GM23338 (cell line): ENCODE measurements at regions not wholly inside any gene's neighbourhood (a gene's known extent, or its start where the extent isn't known, plus 50 kb on each side); places are given as distances from the start of the nearest gene placed in this dataset.

ENCODE experiments used
- ATAC-seq: fragments of 200-7000 bp; cut with Tn5 transposase; 3 replicates; pipeline ENCODE4 v1.9.1; 2020
- DNase-seq: peaks from one replicate; pipeline ENCODE4 v3.0.0-alpha.2; 2015; ENCODE audit warnings: low spot score
- H2AFZ ChIP-seq: fragments of 200-600 bp; sonication (generic); 2 replicates; pipeline ENCODE4 v1.8.0; 2016; ENCODE audit warnings: antibody characterized with exemption, mild to moderate bottlenecking, moderate library complexity
- H3F3A ChIP-seq: fragments of 200-600 bp; sonication (generic); replicated peaks from 2 replicates; pipeline ENCODE4 v1.8.0; 2017; ENCODE audit warnings: antibody characterized with exemption, mixed run types, low read depth
- H3K27ac ChIP-seq: fragments of 200-600 bp; sonication (generic); 2 replicates; pipeline ENCODE4 v1.6.1; 2016; ENCODE audit warnings: low read depth
- H3K27me3 ChIP-seq: fragments of 200-600 bp; sonication (generic); 2 replicates; pipeline ENCODE4 v1.8.0; 2016; ENCODE audit warnings: mild to moderate bottlenecking, mixed run types, moderate library complexity; ENCODE audit not compliant: insufficient read depth
- H3K36me3 ChIP-seq: fragments of 200-600 bp; sonication (generic); 2 replicates; pipeline ENCODE4 v1.8.0; 2016; ENCODE audit warnings: mild to moderate bottlenecking; ENCODE audit not compliant: insufficient read depth
- H3K4me1 ChIP-seq: fragments of 200-600 bp; sonication (generic); 2 replicates; pipeline ENCODE4 v1.8.0; 2016; ENCODE audit warnings: mild to moderate bottlenecking, moderate library complexity; ENCODE audit not compliant: insufficient read depth
- H3K4me2 ChIP-seq: fragments of 200-600 bp; sonication (generic); 2 replicates; pipeline ENCODE4 v1.7.1; 2017; ENCODE audit warnings: mixed run types
- H3K4me3 ChIP-seq: fragments of 200-600 bp; sonication (generic); 2 replicates; pipeline ENCODE4 v1.6.1; 2016; ENCODE audit warnings: mixed run types
- H3K79me2 ChIP-seq: fragments of 200-600 bp; sonication (generic); replicated peaks from 2 replicates; pipeline ENCODE4 v1.8.0; 2017; ENCODE audit warnings: mild to moderate bottlenecking; ENCODE audit not compliant: insufficient read depth
- H3K9me2 ChIP-seq: fragments of 200-600 bp; sonication (generic); 2 replicates; pipeline ENCODE4 v1.8.0; 2017; ENCODE audit not compliant: insufficient read depth
- H4K20me1 ChIP-seq: fragments of 200-600 bp; sonication (generic); replicated peaks from 2 replicates; pipeline ENCODE4 v1.8.0; 2017; ENCODE audit warnings: mild to moderate bottlenecking; ENCODE audit not compliant: insufficient read depth
- H3K27ac Mint-ChIP-seq: 2 replicates; pipeline ENCODE4 v1.8.0; 2020; ENCODE audit warnings: inconsistent platforms, mild to moderate bottlenecking, moderate library complexity, mixed read lengths
- H3K27me3 Mint-ChIP-seq: 3 replicates; pipeline ENCODE4 v1.8.0; 2022; ENCODE audit warnings: low read depth, mild to moderate bottlenecking, moderate library complexity, mixed read lengths, inconsistent platforms; ENCODE audit not compliant: insufficient read depth, poor library complexity
- H3K36me3 Mint-ChIP-seq: 3 replicates; pipeline ENCODE4 v1.8.0; 2021; ENCODE audit warnings: low read depth, mild to moderate bottlenecking, inconsistent platforms, moderate library complexity, mixed read lengths
- H3K4me1 Mint-ChIP-seq: 3 replicates; pipeline ENCODE4 v1.8.0; 2020; ENCODE audit warnings: mild to moderate bottlenecking, inconsistent platforms, mixed read lengths
- H3K4me3 Mint-ChIP-seq: 3 replicates; pipeline ENCODE4 v1.8.0; 2021; ENCODE audit warnings: moderate library complexity, mild to moderate bottlenecking, inconsistent platforms, mixed read lengths
- H3K9me3 Mint-ChIP-seq: 3 replicates; pipeline ENCODE4 v1.8.0; 2020; ENCODE audit warnings: moderate library complexity, mild to moderate bottlenecking, inconsistent platforms, mixed read lengths
- ETS1 ChIP-seq: IDR thresholded peaks from 2 replicates; pipeline ENCODE4 v1.6.1; 2016; ENCODE audit warnings: antibody characterized with exemption
- EZH2phosphoT487 ChIP-seq: fragments of 200-600 bp; sonication (generic); IDR thresholded peaks from one replicate; pipeline ENCODE4 v1.8.1; 2018; ENCODE audit warnings: antibody characterized with exemption; ENCODE audit not compliant: unreplicated experiment
- JUNB ChIP-seq: IDR thresholded peaks from one replicate; pipeline ENCODE4 v1.6.1; 2016; ENCODE audit warnings: antibody characterized with exemption; ENCODE audit not compliant: unreplicated experiment
- ZNF114 ChIP-seq: fragments of 250-450 bp; sonication (Bioruptor Pico); IDR thresholded peaks from 2 replicates; pipeline ENCODE4 v1.5.0; 2020; ENCODE audit warnings: mild to moderate bottlenecking, moderate library complexity
- ZNF462 ChIP-seq: fragments of 250-450 bp; sonication (Bioruptor Pico); IDR thresholded peaks from 2 replicates; pipeline ENCODE4 v1.5.0; 2020; ENCODE audit warnings: mild to moderate bottlenecking, moderate library complexity

GRCh38 chr2:223196331-223196730 lies 144.3 kb downstream of the KCNE4 start (continued):
- TF ChIP-seq ZNF462 (CRISPR knock-in tag) (no peak), ETS1 (no peak), ZNF114 (CRISPR knock-in tag) (no peak)

GRCh38 chr2:223197046-223197445 lies 145.1 kb downstream of the KCNE4 start:
- no peaks in the 10 kb centered on the region for H3K79me2 ChIP-seq
- H3K9me3 Mint-ChIP-seq: peaks cover 41% of the 10 kb centered on the region
- H3F3A ChIP-seq: no peaks in the 10 kb centered on the region
- no peak for DNase-seq
- H3K36me3 ChIP-seq: no peaks in the 10 kb centered on the region; the same call in 1 of the 2 replicates
- no peak overlapping the region for H3K4me2 ChIP-seq
- H3K36me3 Mint-ChIP-seq: peaks cover 30% of the 10 kb centered on the region
- no peaks in the 10 kb centered on the region for H3K4me1 ChIP-seq
- no peak overlapping the region for H3K27ac ChIP-seq
- no peak for ATAC-seq
- no peak overlapping the region for H3K27ac Mint-ChIP-seq
- H3K4me3 Mint-ChIP-seq: no peak overlapping the region
- no peak overlapping the region for H2AFZ ChIP-seq
- peaks cover 2% of the 10 kb centered on the region for H3K27me3 Mint-ChIP-seq
- TF ChIP-seq JUNB (no peak), EZH2phosphoT487 (no peak)
- H3K9me2 ChIP-seq: peaks cover 1% of the 10 kb centered on the region
- H3K27me3 ChIP-seq: no peaks in the 10 kb centered on the region
- no peaks in the 10 kb centered on the region for H4K20me1 ChIP-seq
- H3K4me3 ChIP-seq: no peak overlapping the region
- no peaks in the 10 kb centered on the region for H3K4me1 Mint-ChIP-seq
